IPS-NIHi11 (cell line): ENCODE measurements at regions not wholly inside any gene's neighbourhood (a gene's known extent, or its start where the extent isn't known, plus 50 kb on each side); places are given as distances from the start of the nearest gene placed in this dataset.
A peak's percentile ranks its signal among the peaks of the same experiment; 100 is the strongest.

Source experiments
- DNase-seq: peaks from one replicate; pipeline ENCODE4 v3.0.0; 2012; ENCODE audit warnings: mixed read lengths, low spot score

GRCh38 chr6:132096245-132096644, 145.1 kb upstream of the CCN2 start:
- no peak for DNase-seq

GRCh38 chr6:132089173-132089572, 138.0 kb upstream of the CCN2 start:
- no peak for DNase-seq

GRCh38 chr6:132088150-132088549, 137.0 kb upstream of the CCN2 start:
- no peak for DNase-seq

GRCh38 chr6:132087391-132087790, 136.2 kb upstream of the CCN2 start:
- DNase-seq, result no peak

GRCh38 chr6:132085731-132086130, 134.6 kb upstream of the CCN2 start:
- no peak for DNase-seq

- DNase-seq, result no peak
Observed at GRCh38 chr6:132084811-132085509, 133.8 kb upstream of the CCN2 start.

GRCh38 chr6:132082421-132082820, 131.2 kb upstream of the CCN2 start:
- no peak for DNase-seq

- no peak for DNase-seq
Observed at GRCh38 chr6:132081338-132081737, 130.2 kb upstream of the CCN2 start.

GRCh38 chr6:132079286-132079685, 128.1 kb upstream of the CCN2 start:
- no peak for DNase-seq

- DNase-seq, result no peak
Observed at GRCh38 chr6:132076452-132076851, 125.3 kb upstream of the CCN2 start.

GRCh38 chr6:132072831-132073230, 121.7 kb upstream of the CCN2 start:
- no peak for DNase-seq

- no peak for DNase-seq
Observed at GRCh38 chr6:132072271-132072670, 121.1 kb upstream of the CCN2 start.

GRCh38 chr6:132070356-132070755, 119.2 kb upstream of the CCN2 start:
- no peak for DNase-seq

GRCh38 chr6:132068766-132069165, 117.6 kb upstream of the CCN2 start:
- DNase-seq, result no peak

GRCh38 chr6:132067286-132067685, 116.1 kb upstream of the CCN2 start:
- no peak for DNase-seq

GRCh38 chr6:132065556-132065955, 114.4 kb upstream of the CCN2 start:
- DNase-seq, result no peak

GRCh38 chr6:132063738-132064137, 112.6 kb upstream of the CCN2 start:
- DNase-seq, result peak; percentile 12

GRCh38 chr6:132063204-132063603, 112.0 kb upstream of the CCN2 start:
- no peak for DNase-seq

GRCh38 chr6:132062626-132063025, 111.5 kb upstream of the CCN2 start:
- DNase-seq, result no peak

GRCh38 chr6:132061381-132061780, 110.2 kb upstream of the CCN2 start:
- DNase-seq, result no peak

- DNase-seq, result no peak
Observed at GRCh38 chr6:132060591-132060990, 109.4 kb upstream of the CCN2 start.

GRCh38 chr6:132058975-132059374, 107.8 kb upstream of the CCN2 start:
- DNase-seq, result no peak

- no peak for DNase-seq
Observed at GRCh38 chr6:132054525-132054924, 103.4 kb upstream of the CCN2 start.

GRCh38 chr6:132053511-132053910, 102.3 kb upstream of the CCN2 start:
- no peak for DNase-seq
